ENCODE measurements at regions not wholly inside any gene's neighbourhood (a gene's known extent, or its start where the extent isn't known, plus 50 kb on each side); places are given as distances from the start of the nearest gene placed in this dataset.

GRCh38 chr17:22506231-22506630 is 813.9 kb downstream of the KCNJ18 start:
- TF ChIP-seq CTCF (IDR thresholded peaks at IDR 0.05) (no peak), POLR2A (IDR thresholded peaks at IDR 0.05) (no peak), POLR2AphosphoS5 (IDR thresholded peaks at IDR 0.05; ENCODE audit: insufficient read depth in 1 of 2, low read depth in 1 of 2) (no peak)

All from vagina (tissue), 2 donors.